ENCODE measurements at regions not wholly inside any gene's neighbourhood (a gene's known extent, or its start where the extent isn't known, plus 50 kb on each side); places are given as distances from the start of the nearest gene placed in this dataset.

- H3K36me3 Mint-ChIP-seq (ENCODE audit: low read depth) = peaks cover 19% of the 10 kb centered on the region
- DNase-seq = no peak
- no peaks in the 10 kb centered on the region for H3K4me1 Mint-ChIP-seq
- no peak for TF ChIP-seq CTCF (IDR thresholded peaks at IDR 0.05)
- peaks cover 2% of the 10 kb centered on the region for H3K27me3 Mint-ChIP-seq (ENCODE audit: low read depth, poor library complexity)
- no peak overlapping the region for H3K27ac Mint-ChIP-seq
- no peak overlapping the region for H3K4me3 Mint-ChIP-seq
- no peaks in the 10 kb centered on the region for H3K9me3 Mint-ChIP-seq
Observed at GRCh38 chr2:196421880-196422279, 217.6 kb upstream of the CCDC150 start.

- no peaks in the 10 kb centered on the region for H3K9me3 Mint-ChIP-seq
- no peak for TF ChIP-seq CTCF (IDR thresholded peaks at IDR 0.05)
- H3K27me3 Mint-ChIP-seq (ENCODE audit: low read depth, poor library complexity) = peaks cover 2% of the 10 kb centered on the region
- no peak for DNase-seq
- H3K4me3 Mint-ChIP-seq = no peak overlapping the region
- no peaks in the 10 kb centered on the region for H3K4me1 Mint-ChIP-seq
- H3K36me3 Mint-ChIP-seq (ENCODE audit: low read depth) = peaks cover 19% of the 10 kb centered on the region
- no peak overlapping the region for H3K27ac Mint-ChIP-seq
Observed at GRCh38 chr2:196422361-196422760, 217.2 kb upstream of the CCDC150 start.

- no peak for TF ChIP-seq CTCF (IDR thresholded peaks at IDR 0.05)
- Mint-ChIP-seq H3K27me3 (ENCODE audit: low read depth, poor library complexity) (no peaks in the 10 kb centered on the region), H3K9me3 (no peaks in the 10 kb centered on the region), H3K27ac (no peak overlapping the region), H3K36me3 (ENCODE audit: low read depth) (peaks cover 24% of the 10 kb centered on the region), H3K4me1 (no peaks in the 10 kb centered on the region), H3K4me3 (no peak overlapping the region)
- no peak for DNase-seq
Observed at GRCh38 chr2:196426122-196426521, 213.4 kb upstream of the CCDC150 start.

- Mint-ChIP-seq H3K36me3 (ENCODE audit: low read depth) (peaks cover 24% of the 10 kb centered on the region), H3K9me3 (no peaks in the 10 kb centered on the region), H3K27me3 (ENCODE audit: low read depth, poor library complexity) (no peaks in the 10 kb centered on the region), H3K4me1 (no peaks in the 10 kb centered on the region), H3K4me3 (no peak overlapping the region), H3K27ac (no peak overlapping the region)
- TF ChIP-seq CTCF (IDR thresholded peaks at IDR 0.05) = no peak
- no peak for DNase-seq
Observed at GRCh38 chr2:196427986-196428634, 211.4 kb upstream of the CCDC150 start.

- Mint-ChIP-seq H3K9me3 (no peaks in the 10 kb centered on the region), H3K4me1 (no peaks in the 10 kb centered on the region), H3K36me3 (ENCODE audit: low read depth) (peaks cover 11% of the 10 kb centered on the region), H3K4me3 (no peak overlapping the region), H3K27ac (no peak overlapping the region), H3K27me3 (ENCODE audit: low read depth, poor library complexity) (no peaks in the 10 kb centered on the region)
- DNase-seq = no peak
- no peak for TF ChIP-seq CTCF (IDR thresholded peaks at IDR 0.05)
Observed at GRCh38 chr2:196431076-196431475, 208.4 kb upstream of the CCDC150 start.

- DNase-seq = peak; percentile 30
- Mint-ChIP-seq H3K9me3 (no peaks in the 10 kb centered on the region), H3K4me3 (no peak overlapping the region), H3K27ac (peak overlapping the region; percentile 55), H3K36me3 (ENCODE audit: low read depth) (peaks cover 6% of the 10 kb centered on the region), H3K4me1 (no peaks in the 10 kb centered on the region), H3K27me3 (ENCODE audit: low read depth, poor library complexity) (no peaks in the 10 kb centered on the region)
- peak; percentile 45 for TF ChIP-seq CTCF (IDR thresholded peaks at IDR 0.05)
Observed at GRCh38 chr2:196431957-196432356, 207.6 kb upstream of the CCDC150 start.
